Fibroblast of upper back skin (primary cell): ENCODE measurements at regions not wholly inside any gene's neighbourhood (a gene's known extent, or its start where the extent isn't known, plus 50 kb on each side); places are given as distances from the start of the nearest gene placed in this dataset.
"Not testable (repeated sequence)": the region's sequence is repeated elsewhere in the genome, so short reads cannot be mapped to it uniquely, and the experiment has no call there.

Source experiments
- DNase-seq: peaks from one replicate; pipeline ENCODE4 v3.0.0-alpha.2; 2013

DNA sequence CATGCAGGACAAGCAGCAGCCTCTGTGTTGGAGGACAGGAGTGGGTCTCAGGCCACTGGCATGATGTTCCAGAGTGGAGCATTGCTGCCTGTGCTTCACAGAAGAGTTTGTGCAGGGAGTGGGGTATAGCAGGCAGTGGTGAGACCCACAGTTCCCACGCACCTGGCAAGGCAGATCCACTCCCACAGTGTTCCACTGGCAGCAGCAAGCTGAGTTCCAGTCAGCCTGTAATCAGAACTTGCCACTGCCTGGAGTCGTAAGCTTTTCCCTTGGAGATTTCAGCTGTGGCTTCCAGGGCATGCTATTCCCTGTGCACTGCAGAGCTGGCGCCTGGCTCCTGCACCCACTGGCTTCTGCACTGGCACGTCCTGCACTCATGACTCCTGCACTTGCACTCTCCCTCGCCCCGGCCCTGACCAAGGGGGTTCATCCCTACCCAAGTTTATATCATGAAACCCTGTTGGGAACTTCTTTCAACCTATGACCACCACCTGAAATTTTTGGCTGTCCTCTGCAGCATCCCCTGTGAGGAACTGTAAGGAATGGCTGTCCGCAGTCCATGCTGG lies 1144.3 kb downstream of the RAPGEF2 start:
- no peak for DNase-seq

DNA sequence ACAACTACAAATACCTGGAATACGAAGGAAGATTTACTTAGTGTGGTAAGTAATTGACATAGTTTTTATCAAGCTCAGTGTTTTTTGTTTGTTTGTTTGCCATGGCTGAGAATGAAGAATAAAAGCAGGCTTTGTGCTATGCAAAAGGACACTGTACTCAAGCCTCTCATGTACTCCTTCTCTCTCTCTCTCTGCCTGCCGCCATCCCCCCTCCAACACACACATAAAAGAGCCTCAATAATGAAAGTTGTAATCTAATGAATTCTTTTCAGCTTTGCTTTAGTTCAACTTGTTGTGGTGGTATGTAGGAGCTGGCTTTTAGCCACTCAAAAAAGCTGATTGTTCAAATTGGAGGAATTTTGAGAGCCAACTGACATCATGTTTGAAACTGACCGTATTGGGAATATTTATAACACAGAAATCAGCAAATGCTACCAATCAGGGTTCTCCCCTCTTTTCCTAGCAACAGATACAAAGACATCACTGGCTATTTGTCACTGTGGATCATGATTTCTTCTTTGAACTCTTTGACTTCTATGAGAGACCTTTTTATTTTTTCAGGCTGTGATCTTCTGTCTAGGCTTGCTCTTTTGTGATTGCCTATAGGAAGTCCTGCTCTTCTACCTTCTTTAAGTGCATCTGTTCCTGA lies 1148.8 kb downstream of the RAPGEF2 start:
- DNase-seq = no peak

DNA sequence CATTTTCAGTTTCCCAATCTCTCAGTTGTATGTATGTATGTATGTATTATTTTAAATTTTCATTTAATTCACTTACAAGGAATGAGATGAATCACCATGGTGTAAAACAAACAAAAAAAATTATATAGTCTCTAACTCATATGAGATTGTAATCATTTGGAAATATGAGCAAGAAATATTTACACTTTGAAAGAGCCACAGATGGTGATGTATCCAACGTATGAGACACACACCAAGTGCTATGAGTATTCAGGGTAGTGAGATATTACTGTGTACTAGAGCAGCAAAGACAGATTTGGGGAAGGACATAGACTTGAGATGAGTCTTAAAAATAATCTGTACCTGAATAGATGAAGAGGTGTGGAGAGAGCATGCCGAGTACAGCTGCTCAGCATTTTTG lies 1154.4 kb downstream of the RAPGEF2 start:
- no peak for DNase-seq

DNA sequence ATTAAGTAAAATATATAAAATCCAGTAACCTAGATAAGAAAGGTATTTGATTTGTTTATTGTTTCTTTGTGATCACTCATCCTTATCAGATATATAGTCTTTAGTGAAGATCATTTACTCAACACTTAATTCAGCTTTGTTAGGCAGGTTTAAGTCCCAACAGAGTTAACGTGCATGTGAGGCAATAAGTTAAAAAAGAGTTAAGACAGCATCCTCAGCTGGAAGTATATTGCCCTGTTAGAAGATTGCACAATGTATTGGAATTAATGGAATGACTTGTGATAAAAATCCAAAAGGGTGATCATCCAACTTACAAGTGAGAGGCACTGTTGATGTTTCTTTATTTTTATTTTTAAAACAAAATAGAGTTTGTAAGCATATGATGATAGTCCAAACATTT lies 1162.1 kb downstream of the RAPGEF2 start:
- DNase-seq = peak; percentile 16

DNA sequence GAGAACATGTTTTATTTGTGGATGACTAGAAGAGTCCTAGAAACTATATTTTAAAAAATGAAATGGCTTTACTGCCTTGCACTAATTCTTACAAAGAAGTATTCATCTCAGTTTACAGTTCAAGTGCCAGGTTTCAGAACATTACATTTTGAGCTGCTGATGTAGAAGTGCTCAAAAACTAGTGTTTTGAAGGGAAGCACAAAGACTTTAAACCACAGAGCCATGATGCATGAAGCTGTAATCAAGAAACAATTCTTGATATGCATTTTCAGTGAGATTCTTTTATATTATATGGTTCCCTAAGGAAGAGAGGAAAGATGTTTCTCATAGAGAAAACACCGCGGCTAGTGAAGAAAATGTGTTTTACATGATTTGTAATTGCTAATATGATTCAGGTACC lies 1163.0 kb downstream of the RAPGEF2 start:
- DNase-seq = peak; percentile 66

DNA sequence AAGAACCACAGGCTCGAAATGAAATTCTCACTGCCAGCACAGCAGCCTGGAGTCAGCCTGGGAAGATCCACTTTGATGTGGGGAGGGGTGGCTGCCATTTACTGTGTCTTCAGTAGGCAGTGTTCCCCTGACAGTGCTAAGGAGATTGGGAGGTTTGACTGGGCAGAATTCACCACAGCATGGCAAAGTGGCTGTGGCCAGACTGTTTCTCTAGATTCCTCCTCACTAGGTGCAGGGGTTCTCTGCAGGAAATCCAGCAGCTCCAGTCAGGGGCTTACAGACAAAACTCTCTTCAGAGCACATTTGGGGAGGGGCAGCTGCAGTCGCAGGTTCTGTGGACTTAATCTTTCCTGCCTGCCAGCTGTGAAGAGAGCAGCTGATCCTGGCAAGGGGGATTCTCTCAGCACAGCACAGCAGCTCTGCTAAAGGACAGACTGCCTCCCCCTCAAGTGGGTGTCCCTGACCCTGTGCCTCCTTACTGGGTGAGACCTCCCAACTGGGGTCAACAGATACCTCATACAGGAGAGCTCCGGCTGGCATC lies 1174.0 kb downstream of the RAPGEF2 start:
- DNase-seq = no peak

DNA sequence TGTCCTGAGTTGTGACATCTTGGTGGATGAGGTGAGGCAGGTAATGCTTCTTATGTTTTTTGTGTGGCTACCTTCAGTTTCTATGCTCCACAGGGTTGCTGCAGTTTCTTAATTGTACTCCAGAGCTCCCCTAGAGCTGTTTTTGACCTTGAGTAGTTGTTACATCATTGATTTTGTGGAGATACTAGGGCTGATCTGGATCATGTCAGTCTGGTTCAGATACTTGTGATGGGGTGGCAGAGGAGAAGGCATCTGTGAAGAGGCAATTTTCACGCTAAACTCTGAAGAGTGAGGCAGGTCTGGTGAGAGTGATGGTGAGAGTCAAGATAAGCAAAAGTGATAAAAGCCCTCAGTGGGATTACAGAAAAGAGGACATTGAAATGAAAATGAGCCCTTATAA lies 1180.2 kb downstream of the RAPGEF2 start:
- no peak for DNase-seq

DNA sequence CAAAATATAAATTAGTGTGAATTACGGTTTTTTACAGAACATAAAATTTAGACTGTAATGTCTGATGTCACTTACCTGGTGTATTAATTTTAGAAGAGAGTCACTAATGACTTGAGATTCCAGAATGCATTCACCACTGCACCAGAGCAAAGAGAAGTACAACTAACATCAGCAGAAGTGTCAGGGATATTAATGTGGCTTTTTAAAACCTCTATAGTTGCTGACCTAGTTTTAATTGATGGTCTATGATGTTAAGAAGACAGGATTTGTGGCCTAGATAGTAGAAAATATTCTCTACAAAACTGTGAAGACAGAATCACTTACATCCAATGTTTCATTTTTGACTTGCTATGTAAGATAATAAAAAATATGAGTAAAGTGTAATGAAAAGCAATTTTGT lies 1181.6 kb downstream of the RAPGEF2 start:
- no peak for DNase-seq

DNA sequence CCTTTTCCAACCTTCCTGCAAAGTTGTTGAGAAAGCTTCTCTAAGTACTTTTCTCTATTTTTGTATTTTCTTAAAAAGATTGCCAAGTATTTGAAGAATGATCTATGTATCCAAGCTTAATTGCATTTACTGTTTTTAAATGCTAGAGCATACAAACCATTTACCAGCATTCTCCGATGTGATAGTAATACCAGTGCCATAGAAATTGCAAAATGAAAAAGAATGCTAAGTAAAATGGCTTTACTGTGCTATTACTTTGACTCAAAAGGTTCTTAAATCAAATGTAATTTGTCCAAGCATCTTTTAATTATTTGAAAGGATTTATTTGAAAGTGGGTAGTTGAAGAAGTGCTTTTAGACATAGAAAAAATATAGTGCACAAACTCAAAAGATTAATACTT lies 1183.2 kb downstream of the RAPGEF2 start:
- no peak for DNase-seq

DNA sequence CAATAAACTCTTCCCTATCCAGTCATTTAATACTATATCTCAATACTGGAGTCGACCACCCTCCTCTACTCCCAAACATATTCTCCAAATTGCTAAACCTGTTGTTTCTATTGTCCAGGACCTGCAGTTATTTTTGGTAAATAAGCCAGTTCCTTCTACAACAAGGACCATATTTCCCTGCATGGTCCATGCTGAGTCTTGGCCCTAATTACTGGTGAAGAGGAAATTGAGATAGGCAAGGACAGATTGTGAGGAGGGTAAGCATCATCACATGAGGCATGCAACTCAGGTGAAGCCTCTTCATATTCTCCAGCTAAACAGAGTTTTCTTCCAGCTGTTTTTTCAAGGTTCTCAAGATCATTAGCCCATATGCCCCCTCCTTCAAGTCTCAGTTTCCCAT lies 1193.6 kb downstream of the RAPGEF2 start:
- no peak for DNase-seq

DNA sequence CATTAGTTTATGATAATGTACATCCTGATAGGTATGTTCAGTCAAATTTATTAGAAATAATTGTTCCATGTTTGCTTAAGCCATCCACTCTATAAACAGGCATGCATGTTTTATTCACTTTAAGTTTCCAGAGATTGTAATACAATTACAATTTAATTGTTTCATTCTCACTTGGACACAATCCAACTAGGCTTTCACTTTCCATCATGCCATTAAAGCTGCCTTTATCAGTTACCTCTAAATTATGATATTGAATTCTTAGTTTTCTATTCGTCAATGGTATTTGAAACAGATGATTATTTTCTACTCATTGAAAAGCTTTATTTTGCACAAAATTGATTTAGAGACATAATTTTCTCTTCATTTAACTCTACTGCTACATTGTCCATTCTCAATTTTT lies 1196.3 kb downstream of the RAPGEF2 start:
- DNase-seq = no peak

DNA sequence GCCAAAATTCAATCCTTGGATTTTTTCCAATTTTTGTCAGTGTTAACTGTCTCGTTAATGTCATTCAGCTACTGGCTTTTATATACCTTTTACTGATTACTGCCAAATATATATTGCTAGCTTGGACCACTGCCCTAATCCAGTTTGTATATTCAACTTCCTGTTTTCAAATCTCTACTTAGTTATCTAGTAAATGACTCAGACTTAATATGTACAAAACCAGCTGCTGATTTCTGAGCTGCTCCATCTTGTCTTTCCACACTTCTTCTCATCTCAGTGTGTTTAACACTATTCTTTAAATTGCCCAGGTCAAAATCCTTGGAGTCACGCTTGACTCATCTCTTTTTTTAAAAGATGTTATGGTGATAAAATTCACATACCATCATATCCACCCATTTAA lies 1196.7 kb downstream of the RAPGEF2 start:
- DNase-seq = no peak

DNA sequence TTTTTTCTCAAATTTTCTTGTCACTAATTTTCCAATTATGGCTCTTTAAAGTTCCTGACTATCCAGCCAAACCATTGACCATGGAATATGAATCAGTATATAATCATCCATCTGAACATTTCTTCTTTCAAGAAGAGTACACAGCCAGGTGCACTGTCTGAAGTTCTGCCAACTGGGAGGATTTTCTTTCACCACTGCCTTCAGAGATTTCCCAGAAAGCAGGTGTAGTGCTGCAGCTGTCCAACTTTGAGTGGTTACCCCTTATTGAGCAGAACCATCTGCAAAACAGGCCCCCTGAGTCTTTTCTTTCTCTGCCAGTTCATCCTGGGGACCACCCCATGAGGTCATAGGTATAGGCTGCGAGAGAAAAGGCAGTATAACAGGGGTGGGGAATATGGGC lies 1213.2 kb downstream of the RAPGEF2 start:
- no peak for DNase-seq

DNA sequence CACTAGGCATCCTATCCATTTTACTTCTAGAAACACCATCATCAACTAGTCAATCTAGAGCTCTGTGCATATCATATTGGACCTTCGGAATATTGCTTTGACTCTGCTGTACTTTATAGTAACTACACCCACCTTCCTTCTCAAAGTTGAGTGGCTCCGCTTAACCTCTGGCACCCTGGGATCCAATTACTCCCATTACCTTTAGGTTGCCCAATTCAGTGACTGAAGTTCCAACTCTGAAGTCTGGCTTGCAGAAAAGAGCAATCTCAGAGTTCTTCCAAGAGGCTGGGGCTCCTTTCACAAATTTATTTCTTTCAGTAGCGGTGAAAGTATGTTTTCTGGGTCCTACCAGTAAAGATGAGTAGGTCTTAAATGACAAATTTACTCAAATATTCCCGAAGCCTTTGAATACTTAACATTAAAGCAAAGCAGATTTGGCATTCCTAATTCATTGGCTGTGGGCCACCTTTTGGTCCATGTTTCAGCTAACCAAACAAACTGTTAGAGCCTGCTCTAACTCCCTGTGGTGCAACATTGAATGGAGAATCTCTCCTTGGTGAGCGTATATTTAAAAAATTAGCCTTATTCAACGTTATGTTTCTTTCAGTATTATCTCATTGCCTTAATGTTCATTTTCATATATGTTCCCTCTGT lies 1215.8 kb downstream of the RAPGEF2 start:
- DNase-seq = peak; percentile 11

DNA sequence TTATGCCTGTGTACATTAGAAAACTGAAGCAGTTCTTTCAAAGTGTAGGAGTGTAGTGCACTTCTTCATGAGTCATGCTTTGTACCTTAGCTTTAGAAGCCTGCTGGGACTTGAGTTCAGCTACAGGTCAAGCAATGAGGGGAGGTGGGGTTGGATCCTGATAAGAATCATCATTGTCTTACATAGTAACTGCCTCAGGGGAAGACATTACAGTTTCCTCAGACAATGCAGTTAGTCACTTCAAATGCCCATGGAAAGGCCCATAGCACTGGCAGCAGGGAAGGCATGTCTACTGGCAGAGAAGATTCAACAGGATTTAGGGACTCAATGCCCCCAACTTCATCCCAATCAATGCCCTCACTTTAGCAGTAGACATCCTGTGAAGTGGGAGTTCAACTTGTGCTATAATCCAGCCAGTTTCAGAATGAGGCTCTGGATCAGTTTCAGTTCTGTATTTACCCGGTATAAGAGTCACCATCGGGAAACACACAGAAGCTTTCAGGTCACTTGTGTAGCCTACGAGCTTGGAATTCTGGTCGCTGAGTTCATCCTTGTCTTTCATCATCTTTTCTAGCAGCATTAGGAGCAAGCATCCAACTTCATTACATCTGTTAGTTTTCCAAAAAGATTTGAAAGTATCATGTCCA lies 1216.5 kb downstream of the RAPGEF2 start:
- peak; percentile 16 for DNase-seq

DNA sequence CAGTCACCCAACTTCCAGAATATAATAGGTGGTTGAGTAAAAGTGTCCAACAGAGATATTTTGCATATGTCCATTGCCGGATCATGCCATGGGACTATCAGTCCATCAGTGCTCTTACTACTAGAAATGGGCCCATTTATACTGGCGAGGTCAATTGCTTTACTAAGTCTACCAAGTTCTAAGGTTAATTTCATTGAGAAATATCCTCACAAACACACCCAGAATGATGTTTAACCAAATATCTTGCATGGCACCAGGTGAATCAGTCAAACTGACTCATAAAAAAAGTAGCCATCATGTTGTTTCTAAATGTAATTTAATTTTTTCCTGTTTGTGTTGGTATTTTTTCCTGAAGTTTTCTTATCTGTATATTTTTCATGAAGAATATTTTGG lies 1217.0 kb downstream of the RAPGEF2 start:
- DNase-seq = no peak

DNA sequence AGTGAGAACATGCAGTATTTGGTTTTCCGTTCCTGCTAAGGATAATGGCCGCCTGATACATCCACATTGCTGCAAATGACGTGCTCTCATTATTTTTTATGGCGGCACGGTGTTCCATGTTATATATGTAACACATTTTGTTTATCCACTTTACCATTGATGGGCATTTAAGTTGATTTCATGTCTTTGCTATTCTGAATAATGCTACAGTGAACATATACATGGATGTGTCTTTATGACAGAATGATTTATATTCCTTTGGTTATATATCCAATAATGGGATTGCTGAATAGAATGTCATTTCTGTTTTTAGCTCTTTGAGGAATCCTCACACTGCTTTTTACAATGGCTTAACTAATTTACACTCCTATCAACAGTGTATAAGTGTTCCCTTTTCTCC lies 1223.2 kb downstream of the RAPGEF2 start:
- no peak for DNase-seq

DNA sequence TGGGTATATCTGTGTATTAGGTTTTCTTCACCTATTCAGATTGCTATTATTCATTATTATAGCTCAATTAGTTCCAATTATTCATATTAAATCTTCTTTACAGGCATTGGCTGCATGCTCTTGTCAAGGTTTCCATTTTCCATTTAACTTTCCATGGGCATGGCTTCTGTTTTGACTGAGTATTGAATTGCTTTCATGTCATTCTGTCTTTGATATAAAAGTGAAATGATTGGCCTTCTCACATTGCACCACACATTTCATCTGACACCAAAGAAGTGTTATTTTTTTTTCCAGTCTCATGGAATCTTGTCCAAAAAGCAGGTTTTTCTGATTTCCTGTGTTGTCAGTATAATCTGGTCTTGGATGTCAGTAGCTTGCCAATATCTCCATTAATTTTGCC lies 1244.3 kb downstream of the RAPGEF2 start:
- DNase-seq = no peak

DNA sequence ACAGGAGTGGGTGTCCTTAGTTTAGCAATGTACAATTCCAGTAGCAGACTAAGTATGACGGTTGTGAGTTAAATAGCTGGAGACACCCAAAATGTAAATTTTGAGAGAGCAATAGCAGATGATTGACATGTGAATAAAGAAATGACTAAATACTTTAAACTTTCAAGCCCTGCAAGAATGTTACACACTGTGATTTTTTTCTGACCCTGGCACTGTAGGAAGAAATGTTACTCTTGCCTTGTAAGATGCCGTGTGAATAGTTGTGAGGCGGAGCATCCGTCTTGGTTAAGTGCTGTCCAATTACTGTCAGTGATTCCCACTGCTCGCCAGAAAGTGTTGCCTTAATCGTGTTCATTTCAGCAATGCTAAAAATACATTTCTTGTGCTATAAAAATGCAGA lies 1248.1 kb downstream of the RAPGEF2 start:
- DNase-seq = no peak

DNA sequence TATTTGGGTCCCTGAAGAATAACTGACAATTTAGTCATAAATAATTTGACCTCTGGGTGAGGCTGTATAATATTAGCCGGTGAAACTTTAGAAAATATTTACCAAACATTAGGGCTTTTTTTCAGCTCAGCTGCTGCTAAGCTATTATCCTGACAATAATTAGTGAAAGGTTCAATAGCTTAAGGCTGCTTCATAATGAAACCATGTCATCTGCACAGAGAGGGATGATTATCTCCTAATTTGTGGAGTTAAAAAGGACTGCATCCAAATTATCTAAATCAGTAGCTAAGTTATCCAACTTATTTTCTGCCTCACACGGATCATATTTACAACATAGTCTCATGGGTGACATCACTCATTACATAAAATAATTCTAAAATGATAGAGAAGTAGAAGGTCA lies 1249.8 kb downstream of the RAPGEF2 start:
- no peak for DNase-seq

DNA sequence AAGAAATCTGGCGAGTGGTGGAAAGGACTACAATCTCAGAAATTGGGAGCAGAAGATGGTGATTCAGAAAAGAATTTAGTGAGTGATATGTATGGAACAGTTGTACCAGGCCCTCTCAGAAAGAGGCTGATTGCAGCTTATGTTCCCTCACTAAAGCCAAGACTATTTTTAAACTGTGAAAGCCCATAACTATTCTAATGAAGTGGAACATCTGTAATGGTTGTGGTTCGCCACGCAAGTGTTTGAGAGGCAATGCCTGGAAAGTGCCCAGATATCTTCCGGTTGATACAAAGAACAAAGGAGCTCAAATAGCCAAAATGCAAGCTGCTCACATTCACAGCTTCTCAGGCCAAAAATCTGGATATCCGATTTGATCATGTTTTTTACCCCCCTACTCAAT lies 1250.7 kb downstream of the RAPGEF2 start:
- DNase-seq = no peak

DNA sequence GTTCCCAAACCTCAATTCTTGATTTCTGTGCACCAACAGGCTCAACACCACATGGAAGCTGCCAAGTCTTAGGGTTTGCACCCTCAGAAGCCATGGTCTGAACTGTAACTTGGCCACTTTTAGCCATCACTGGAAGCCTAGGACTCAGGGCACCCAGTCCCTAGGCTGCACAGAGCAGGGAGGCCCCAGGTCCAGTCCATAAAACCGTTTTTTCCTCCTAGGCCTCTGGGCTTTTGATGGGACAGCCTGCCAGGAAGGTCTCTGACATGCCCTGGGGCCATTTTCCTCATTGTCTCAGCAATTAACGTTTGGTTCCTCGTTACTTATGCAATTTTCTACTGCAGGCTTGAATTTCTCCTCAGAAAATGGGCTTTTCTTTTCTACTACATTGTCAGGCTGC lies 1259.6 kb downstream of the RAPGEF2 start:
- no peak for DNase-seq

DNA sequence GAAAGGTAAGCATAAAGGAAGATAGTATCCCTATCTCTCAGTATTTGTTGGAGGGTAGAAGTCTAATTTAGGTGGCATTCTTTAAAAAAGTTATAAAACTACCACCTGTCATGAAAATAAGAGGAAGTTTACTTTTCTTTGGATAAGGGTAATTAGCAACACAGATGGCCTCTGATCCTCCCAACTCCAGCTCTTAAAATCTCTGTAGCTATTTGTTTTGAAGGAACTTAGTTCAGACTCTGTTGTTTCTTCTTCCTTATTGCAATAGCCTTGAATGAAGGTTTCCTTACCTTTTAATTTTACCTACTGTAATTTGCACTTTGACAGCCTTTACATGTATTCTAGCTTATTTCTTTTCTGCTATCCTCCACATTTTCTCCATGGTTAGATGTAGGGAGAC lies 1261.3 kb downstream of the RAPGEF2 start:
- DNase-seq = no peak

DNA sequence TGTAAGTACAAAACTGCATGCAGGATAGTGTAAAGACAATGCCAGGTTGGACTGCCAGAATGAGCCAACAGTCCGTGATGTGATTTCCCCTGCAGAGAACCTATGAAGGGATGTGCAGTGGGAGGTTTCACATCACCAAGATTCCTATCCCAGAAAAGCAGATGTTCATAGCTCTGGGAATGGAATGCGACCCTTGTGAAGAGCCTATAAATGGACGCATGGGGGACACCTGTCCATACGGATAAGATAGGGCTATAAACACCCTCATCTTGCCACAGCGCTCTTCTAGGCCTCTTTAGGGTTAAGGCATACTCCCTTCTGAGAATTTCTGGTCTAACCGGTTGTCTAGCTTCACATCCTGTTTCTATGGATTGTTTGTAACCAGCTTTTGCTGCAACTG lies 1261.8 kb downstream of the RAPGEF2 start:
- not testable (repeated sequence) for DNase-seq
